ENCODE measurements at regions not wholly inside any gene's neighbourhood (a gene's known extent, or its start where the extent isn't known, plus 50 kb on each side); places are given as distances from the start of the nearest gene placed in this dataset.

DNA sequence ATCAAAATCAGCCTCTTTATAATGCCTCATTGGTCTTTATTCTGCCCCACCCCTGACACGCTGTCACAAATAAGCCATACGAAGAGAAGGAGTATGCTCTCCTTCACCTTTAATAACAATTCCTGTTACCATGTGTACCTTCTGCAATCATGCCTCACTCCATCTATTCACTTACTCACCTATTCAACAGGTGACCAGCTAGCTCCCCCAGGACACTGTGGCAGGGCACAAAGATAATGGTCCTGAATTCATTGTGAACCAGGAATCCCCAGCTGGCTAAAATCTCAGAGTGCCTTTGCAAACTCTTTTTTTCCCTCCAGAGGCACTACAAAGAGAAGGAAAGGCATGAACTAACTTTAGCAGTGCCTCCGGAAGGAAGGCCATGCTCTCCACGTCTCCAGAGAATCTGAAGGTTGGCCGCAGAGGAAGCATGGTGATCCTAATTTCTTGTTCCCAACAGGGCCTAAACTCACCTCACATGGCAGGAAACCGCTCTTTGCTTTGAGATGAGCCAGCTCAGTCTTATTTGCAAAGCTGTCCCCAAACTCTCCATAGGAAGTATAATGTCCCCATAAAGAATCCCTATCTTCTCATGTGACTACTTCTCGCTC lies 590.3 kb downstream of the BUD13 start:
- H3K4me3 ChIP-seq (ENCODE audit: low read depth, low read length): no peak overlapping the region

DNA sequence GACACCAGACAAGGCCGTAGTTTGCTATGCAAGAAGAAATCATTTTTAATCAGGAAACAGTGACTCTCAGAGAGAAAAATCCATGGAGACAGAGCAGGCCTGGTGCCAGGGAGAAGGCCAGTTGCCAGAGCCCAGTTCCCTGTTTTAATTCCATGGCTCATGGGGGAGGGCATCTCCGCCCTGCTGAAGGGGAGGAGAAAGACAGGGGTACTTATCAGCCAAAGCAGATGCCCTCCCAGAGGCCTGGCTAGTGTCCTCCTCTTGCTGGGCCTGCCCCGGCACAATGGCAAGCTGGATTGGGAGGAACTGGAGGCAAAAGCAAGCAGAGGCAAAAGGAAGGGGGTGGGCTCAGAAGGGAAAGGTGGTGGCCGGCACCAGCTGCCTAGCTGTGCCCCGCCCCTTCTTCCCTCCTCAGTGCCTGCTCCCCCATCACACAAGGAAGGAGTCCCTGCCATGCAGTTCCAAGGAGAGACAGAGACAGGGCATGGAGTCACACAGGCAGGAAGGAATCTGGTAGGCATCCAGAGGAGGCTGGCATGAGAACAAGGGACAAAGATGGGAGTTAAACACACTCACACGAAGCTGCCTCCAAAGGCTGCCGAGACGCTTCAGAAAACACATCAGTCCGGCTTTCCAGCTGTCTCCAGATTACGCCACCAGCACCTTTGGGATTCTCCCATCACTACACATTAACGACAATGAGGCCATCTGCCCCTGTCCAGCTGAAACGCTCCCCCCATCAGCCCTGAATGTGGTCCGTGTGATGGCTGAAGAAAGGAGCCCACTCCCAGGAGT lies 591.8 kb downstream of the BUD13 start:
- no peak for DNase-seq (ENCODE audit: low read depth)
- TF ChIP-seq, protein P1, sequence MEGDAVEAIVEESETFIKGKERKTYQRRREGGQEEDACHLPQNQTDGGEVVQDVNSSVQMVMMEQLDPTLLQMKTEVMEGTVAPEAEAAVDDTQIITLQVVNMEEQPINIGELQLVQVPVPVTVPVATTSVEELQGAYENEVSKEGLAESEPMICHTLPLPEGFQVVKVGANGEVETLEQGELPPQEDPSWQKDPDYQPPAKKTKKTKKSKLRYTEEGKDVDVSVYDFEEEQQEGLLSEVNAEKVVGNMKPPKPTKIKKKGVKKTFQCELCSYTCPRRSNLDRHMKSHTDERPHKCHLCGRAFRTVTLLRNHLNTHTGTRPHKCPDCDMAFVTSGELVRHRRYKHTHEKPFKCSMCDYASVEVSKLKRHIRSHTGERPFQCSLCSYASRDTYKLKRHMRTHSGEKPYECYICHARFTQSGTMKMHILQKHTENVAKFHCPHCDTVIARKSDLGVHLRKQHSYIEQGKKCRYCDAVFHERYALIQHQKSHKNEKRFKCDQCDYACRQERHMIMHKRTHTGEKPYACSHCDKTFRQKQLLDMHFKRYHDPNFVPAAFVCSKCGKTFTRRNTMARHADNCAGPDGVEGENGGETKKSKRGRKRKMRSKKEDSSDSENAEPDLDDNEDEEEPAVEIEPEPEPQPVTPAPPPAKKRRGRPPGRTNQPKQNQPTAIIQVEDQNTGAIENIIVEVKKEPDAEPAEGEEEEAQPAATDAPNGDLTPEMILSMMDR (IDR thresholded peaks at IDR 0.05; ENCODE audit: insufficient read depth, low read depth, low read length): no peak
- no peak overlapping the region for H3K4me3 ChIP-seq (ENCODE audit: low read depth, low read length)

More for the DNA sequence above, 590.3 kb downstream of the BUD13 start:
- DNase-seq (ENCODE audit: low read depth): no peak
- TF ChIP-seq, protein P1 (IDR thresholded peaks at IDR 0.05; ENCODE audit: insufficient read depth, low read depth, low read length): no peak

DNA sequence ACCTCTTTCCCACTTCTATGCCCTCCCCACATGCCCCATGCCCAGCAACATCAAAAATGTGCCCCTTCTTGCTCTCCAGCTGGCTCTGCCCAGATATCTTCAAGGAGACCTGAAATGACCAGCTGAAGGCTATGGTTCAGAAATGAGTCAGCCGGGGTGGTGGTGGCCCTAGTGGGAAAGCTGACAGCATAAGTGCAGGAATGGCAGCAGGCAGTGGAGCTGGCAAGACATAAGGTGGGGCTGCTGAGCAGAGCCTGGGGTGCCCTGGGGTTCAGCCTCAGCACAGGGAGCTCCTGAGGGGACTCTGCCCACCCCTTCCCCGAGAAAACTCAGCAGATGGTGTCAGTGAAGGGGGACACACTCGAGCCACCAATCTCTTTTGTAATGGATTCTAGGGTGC lies 593.4 kb downstream of the BUD13 start:
- no peak overlapping the region for H3K4me3 ChIP-seq (ENCODE audit: low read depth, low read length)
- no peak for DNase-seq (ENCODE audit: low read depth)
- TF ChIP-seq, protein P1 (IDR thresholded peaks at IDR 0.05; ENCODE audit: insufficient read depth, low read depth, low read length): no peak

DNA sequence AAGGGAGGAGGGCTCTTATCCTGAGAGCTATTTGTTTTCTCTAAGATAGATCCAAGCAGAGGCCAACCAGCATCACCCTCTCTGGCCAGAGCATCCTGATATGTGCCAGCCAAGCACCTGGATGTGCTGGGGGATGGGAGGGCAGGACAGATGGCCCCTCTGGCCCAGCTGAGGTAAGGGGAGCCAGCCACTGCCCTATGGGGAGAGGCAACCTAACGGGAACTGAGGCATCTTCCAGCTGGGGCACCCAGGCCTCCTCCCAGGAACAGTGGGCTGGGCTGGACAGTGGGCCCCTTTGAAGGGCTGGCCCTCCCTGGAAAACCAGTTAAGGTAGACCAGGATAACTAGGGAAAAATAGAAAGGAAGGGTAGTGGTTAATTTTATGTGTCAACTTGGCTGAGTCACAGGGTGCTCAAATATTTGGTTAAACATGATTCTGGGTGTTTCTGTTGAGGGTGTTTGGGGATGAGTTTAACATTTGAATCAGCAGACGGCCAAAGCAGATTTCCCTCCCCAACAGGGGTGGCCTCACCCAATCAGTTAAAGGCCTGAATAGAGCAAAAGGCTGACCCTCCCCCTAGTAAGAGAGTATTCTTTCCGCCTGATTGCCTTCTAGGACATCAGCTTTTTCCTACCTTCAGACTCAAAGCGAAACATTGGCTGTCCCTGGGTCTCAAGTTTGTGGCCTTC lies 595.1 kb downstream of the BUD13 start:
- TF ChIP-seq, protein P1 (IDR thresholded peaks at IDR 0.05; ENCODE audit: insufficient read depth, low read depth, low read length): no peak
- no peak overlapping the region for H3K4me3 ChIP-seq (ENCODE audit: low read depth, low read length)
- no peak for DNase-seq (ENCODE audit: low read depth)

DNA sequence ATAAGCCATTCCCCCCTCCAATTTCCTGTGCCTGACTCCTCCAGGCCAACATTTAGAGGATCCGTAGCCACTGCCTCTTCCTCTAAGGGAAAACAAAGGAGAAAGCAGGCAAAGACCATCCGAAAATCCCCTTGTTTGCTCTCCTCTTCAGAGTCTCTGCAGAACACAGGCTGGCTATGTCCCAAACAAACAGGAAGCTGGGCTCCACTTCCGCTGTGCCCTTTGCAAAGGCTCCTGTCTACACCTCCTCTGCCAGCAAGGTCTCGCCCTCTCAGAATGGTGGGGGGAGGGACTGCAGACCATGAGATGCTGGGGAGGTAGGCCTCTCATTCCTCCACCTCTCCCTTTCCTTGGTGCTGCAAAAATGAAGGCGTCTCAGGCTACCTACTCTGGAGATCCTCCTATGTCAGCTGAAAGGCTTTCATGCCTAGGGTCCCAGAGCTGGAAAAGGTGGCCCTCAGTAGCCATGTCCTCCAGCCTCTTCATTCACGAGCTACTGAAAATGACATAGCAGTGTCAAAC lies 596.2 kb downstream of the BUD13 start:
- H3K4me3 ChIP-seq (ENCODE audit: low read depth, low read length): no peak overlapping the region
- TF ChIP-seq, protein P1 (IDR thresholded peaks at IDR 0.05; ENCODE audit: insufficient read depth, low read depth, low read length): no peak
- DNase-seq (ENCODE audit: low read depth): no peak

DNA sequence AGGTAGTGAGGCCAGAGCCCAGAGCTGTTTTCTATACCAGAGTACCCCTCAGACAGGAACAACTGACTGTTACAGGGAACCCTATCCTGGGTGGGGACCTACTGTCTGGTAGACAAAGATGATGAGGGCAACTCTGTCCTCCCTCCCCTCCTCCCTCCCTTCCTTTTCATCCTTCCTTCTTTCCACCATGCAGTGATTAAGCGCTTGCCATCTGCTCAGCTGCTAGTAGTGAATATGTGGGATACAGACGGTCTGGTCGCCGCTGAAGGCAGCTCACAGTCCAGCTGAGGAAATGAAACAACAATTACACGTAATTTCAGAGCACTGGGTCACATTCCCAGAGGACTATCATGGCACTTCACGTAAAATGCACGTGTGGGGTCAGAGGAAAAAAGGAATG lies 597.1 kb downstream of the BUD13 start:
- TF ChIP-seq, protein P1 (IDR thresholded peaks at IDR 0.05; ENCODE audit: insufficient read depth, low read depth, low read length): no peak
- H3K4me3 ChIP-seq (ENCODE audit: low read depth, low read length): no peak overlapping the region
- no peak for DNase-seq (ENCODE audit: low read depth)
